ENCODE measurements at regions not wholly inside any gene's neighbourhood (a gene's known extent, or its start where the extent isn't known, plus 50 kb on each side); places are given as distances from the start of the nearest gene placed in this dataset.

DNA sequence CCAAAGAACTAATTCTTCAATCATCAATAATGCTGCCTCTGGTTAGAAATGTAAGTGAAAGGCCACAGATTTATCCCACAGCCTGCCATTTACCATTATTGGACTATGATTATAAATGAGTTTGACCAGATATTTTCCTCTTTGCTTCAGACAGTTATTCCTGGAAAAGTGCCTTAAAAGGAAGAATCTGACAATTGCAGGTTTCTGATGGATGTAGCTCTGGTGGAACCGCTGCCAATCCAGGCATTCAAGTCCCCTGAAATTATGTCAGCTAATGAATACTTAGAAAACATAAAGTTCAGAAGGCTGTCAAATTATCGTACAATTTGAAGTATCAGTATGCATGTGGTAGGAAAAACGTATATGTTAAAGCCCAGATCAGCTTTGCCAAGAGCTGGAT, 78.2 kb upstream of the NR4A3 start:
- H3K9ac ChIP-seq (ENCODE audit: low read depth, low read length, poor library complexity) = no peak overlapping the region
- H2AFZ ChIP-seq (ENCODE audit: low read length) = no peak overlapping the region
- H3K23ac ChIP-seq (ENCODE audit: low read depth, low read length, poor library complexity) = no peak overlapping the region
- no peak overlapping the region for H2BK12ac ChIP-seq (ENCODE audit: low read length)
- H3K9me3 ChIP-seq (replicated peaks in 1 of 2; ENCODE audit: control insufficient read depth in 2 of 2, insufficient read depth in 1 of 2, low read depth in 1 of 2, low read length in 2 of 2) = no peaks in the 10 kb centered on the region
- no peaks in the 10 kb centered on the region for H3K36me3 ChIP-seq (replicated peaks in 1 of 2; ENCODE audit: control insufficient read depth in 2 of 2, insufficient read depth in 2 of 2, low read length in 2 of 2)
- H3K4me3 ChIP-seq (ENCODE audit: low read length in 2 of 2) = no peak overlapping the region
- no peak overlapping the region for H2BK120ac ChIP-seq (ENCODE audit: low read depth, low read length)
- no peak overlapping the region for H3K18ac ChIP-seq (ENCODE audit: low read length)
- H3K4me1 ChIP-seq (ENCODE audit: control insufficient read depth in 2 of 2, insufficient read depth in 1 of 2, low read depth in 1 of 2, low read length in 2 of 2) = peaks cover 0 to 3% of the 10 kb centered on the region in 2 donors
- no peak overlapping the region for H4K91ac ChIP-seq (ENCODE audit: low read depth, low read length, poor library complexity)
- no peaks in the 10 kb centered on the region for H3K27me3 ChIP-seq (ENCODE audit: control insufficient read depth in 3 of 3, insufficient read depth in 3 of 3, low read depth in 1 of 3, low read length in 3 of 3)
- DNase-seq (ENCODE audit: low spot score) = no peak
- no peak overlapping the region for H2AK5ac ChIP-seq (ENCODE audit: low read depth, low read length)
- H3K27ac ChIP-seq (replicated peaks; ENCODE audit: low read length) = no peak overlapping the region
- H2BK15ac ChIP-seq (ENCODE audit: low read length) = no peak overlapping the region
- H3K4me2 ChIP-seq (ENCODE audit: insufficient read depth, low read length, poor library complexity, severe bottlenecking) = no peak overlapping the region
- H3K4ac ChIP-seq (ENCODE audit: low read length) = no peak overlapping the region
- H2BK5ac ChIP-seq (ENCODE audit: low read length) = no peak overlapping the region
- no peak overlapping the region for H3K14ac ChIP-seq (ENCODE audit: low read length)
- H4K8ac ChIP-seq (ENCODE audit: low read depth, low read length) = no peak overlapping the region
- no peaks in the 10 kb centered on the region for H3K79me1 ChIP-seq (ENCODE audit: low read depth, low read length)
- WGBS, 2 donors (ENCODE audit: extremely low coverage in 2 of 2, insufficient read length in 2 of 2, insufficient replicate concordance in 1 of 2) = no CpG with 5 or more reads among the region's 3 CpGs

GRCh38 chr9:99744132-99744531, 77.6 kb upstream of the NR4A3 start:
- Histone ChIP-seq H4K8ac (ENCODE audit: low read depth, low read length) (no peak overlapping the region), H3K4me3 (ENCODE audit: low read length in 2 of 2) (no peak overlapping the region), H4K91ac (ENCODE audit: low read depth, low read length, poor library complexity) (no peak overlapping the region), H3K4ac (ENCODE audit: low read length) (no peak overlapping the region), H2BK15ac (ENCODE audit: low read length) (no peak overlapping the region), H2BK120ac (ENCODE audit: low read depth, low read length) (no peak overlapping the region), H3K18ac (ENCODE audit: low read length) (no peak overlapping the region), H3K4me1 (ENCODE audit: control insufficient read depth in 2 of 2, insufficient read depth in 1 of 2, low read depth in 1 of 2, low read length in 2 of 2) (peaks cover 0 to 3% of the 10 kb centered on the region in 2 donors), H2BK5ac (ENCODE audit: low read length) (no peak overlapping the region), H3K14ac (ENCODE audit: low read length) (no peak overlapping the region), H3K79me1 (ENCODE audit: low read depth, low read length) (no peaks in the 10 kb centered on the region), H2BK12ac (ENCODE audit: low read length) (no peak overlapping the region), H3K9ac (ENCODE audit: low read depth, low read length, poor library complexity) (no peak overlapping the region), H3K27me3 (ENCODE audit: control insufficient read depth in 3 of 3, insufficient read depth in 3 of 3, low read depth in 1 of 3, low read length in 3 of 3) (no peaks in the 10 kb centered on the region), H2AK5ac (ENCODE audit: low read depth, low read length) (no peak overlapping the region), H3K4me2 (ENCODE audit: insufficient read depth, low read length, poor library complexity, severe bottlenecking) (no peak overlapping the region), H3K27ac (replicated peaks; ENCODE audit: low read length) (no peak overlapping the region), H3K9me3 (replicated peaks in 1 of 2; ENCODE audit: control insufficient read depth in 2 of 2, insufficient read depth in 1 of 2, low read depth in 1 of 2, low read length in 2 of 2) (no peaks in the 10 kb centered on the region), H2AFZ (ENCODE audit: low read length) (no peak overlapping the region), H3K36me3 (replicated peaks in 1 of 2; ENCODE audit: control insufficient read depth in 2 of 2, insufficient read depth in 2 of 2, low read length in 2 of 2) (no peaks in the 10 kb centered on the region), H3K23ac (ENCODE audit: low read depth, low read length, poor library complexity) (no peak overlapping the region)
- WGBS, 2 donors (ENCODE audit: extremely low coverage in 2 of 2, insufficient read length in 2 of 2, insufficient replicate concordance in 1 of 2) = no CpG with 5 or more reads among the region's 1 CpG
- no peak for DNase-seq (ENCODE audit: low spot score)

- no peak overlapping the region for H3K9ac ChIP-seq (ENCODE audit: low read depth, low read length, poor library complexity)
- H3K36me3 ChIP-seq (replicated peaks in 1 of 2; ENCODE audit: control insufficient read depth in 2 of 2, insufficient read depth in 2 of 2, low read length in 2 of 2) = no peaks in the 10 kb centered on the region
- H2BK15ac ChIP-seq (ENCODE audit: low read length) = no peak overlapping the region
- no peak overlapping the region for H3K4me2 ChIP-seq (ENCODE audit: insufficient read depth, low read length, poor library complexity, severe bottlenecking)
- DNase-seq (ENCODE audit: low spot score) = no peak
- peaks cover 0 to 2% of the 10 kb centered on the region in 2 donors for H3K9me3 ChIP-seq (replicated peaks in 1 of 2; ENCODE audit: control insufficient read depth in 2 of 2, insufficient read depth in 1 of 2, low read depth in 1 of 2, low read length in 2 of 2)
- WGBS, 2 donors (ENCODE audit: extremely low coverage in 2 of 2, insufficient read length in 2 of 2, insufficient replicate concordance in 1 of 2) = no CpG with 5 or more reads among the region's 4 CpGs
- no peak overlapping the region for H3K23ac ChIP-seq (ENCODE audit: low read depth, low read length, poor library complexity)
- H2AFZ ChIP-seq (ENCODE audit: low read length) = no peak overlapping the region
- no peak overlapping the region for H3K27ac ChIP-seq (replicated peaks; ENCODE audit: low read length)
- H3K4ac ChIP-seq (ENCODE audit: low read length) = no peak overlapping the region
- no peak overlapping the region for H3K14ac ChIP-seq (ENCODE audit: low read length)
- no peak overlapping the region for H3K4me3 ChIP-seq (ENCODE audit: low read length in 2 of 2)
- H2BK5ac ChIP-seq (ENCODE audit: low read length) = no peak overlapping the region
- no peaks in the 10 kb centered on the region for H3K27me3 ChIP-seq (ENCODE audit: control insufficient read depth in 3 of 3, insufficient read depth in 3 of 3, low read depth in 1 of 3, low read length in 3 of 3)
- no peak overlapping the region for H2BK120ac ChIP-seq (ENCODE audit: low read depth, low read length)
- H3K79me1 ChIP-seq (ENCODE audit: low read depth, low read length) = no peaks in the 10 kb centered on the region
- no peak overlapping the region for H2AK5ac ChIP-seq (ENCODE audit: low read depth, low read length)
- H3K4me1 ChIP-seq (ENCODE audit: control insufficient read depth in 2 of 2, insufficient read depth in 1 of 2, low read depth in 1 of 2, low read length in 2 of 2) = peaks cover 0 to 3% of the 10 kb centered on the region in 2 donors
- H4K8ac ChIP-seq (ENCODE audit: low read depth, low read length) = no peak overlapping the region
- H3K18ac ChIP-seq (ENCODE audit: low read length) = no peak overlapping the region
- H4K91ac ChIP-seq (ENCODE audit: low read depth, low read length, poor library complexity) = no peak overlapping the region
- no peak overlapping the region for H2BK12ac ChIP-seq (ENCODE audit: low read length)
These were observed 76.6 kb upstream of the NR4A3 start for GRCh38 chr9:99745085-99745484.

GRCh38 chr9:99746406-99746805, 75.3 kb upstream of the NR4A3 start:
- peaks cover 0 to 2% of the 10 kb centered on the region in 2 donors for H3K9me3 ChIP-seq (replicated peaks in 1 of 2; ENCODE audit: control insufficient read depth in 2 of 2, insufficient read depth in 1 of 2, low read depth in 1 of 2, low read length in 2 of 2)
- DNase-seq (ENCODE audit: low spot score) = no peak

More at GRCh38 chr9:99746406-99746805, 75.3 kb upstream of the NR4A3 start:
- Histone ChIP-seq H3K4me3 (ENCODE audit: low read length in 2 of 2) (no peak overlapping the region), H3K36me3 (replicated peaks in 1 of 2; ENCODE audit: control insufficient read depth in 2 of 2, insufficient read depth in 2 of 2, low read length in 2 of 2) (no peaks in the 10 kb centered on the region), H2AFZ (ENCODE audit: low read length) (no peak overlapping the region), H3K4me1 (ENCODE audit: control insufficient read depth in 2 of 2, insufficient read depth in 1 of 2, low read depth in 1 of 2, low read length in 2 of 2) (peaks cover 0 to 3% of the 10 kb centered on the region in 2 donors), H3K79me1 (ENCODE audit: low read depth, low read length) (no peaks in the 10 kb centered on the region), H3K14ac (ENCODE audit: low read length) (no peak overlapping the region), H3K27me3 (ENCODE audit: control insufficient read depth in 3 of 3, insufficient read depth in 3 of 3, low read depth in 1 of 3, low read length in 3 of 3) (no peaks in the 10 kb centered on the region), H3K4ac (ENCODE audit: low read length) (no peak overlapping the region), H4K8ac (ENCODE audit: low read depth, low read length) (no peak overlapping the region), H2BK120ac (ENCODE audit: low read depth, low read length) (no peak overlapping the region), H3K18ac (ENCODE audit: low read length) (no peak overlapping the region), H3K4me2 (ENCODE audit: insufficient read depth, low read length, poor library complexity, severe bottlenecking) (no peak overlapping the region), H2BK5ac (ENCODE audit: low read length) (no peak overlapping the region), H2AK5ac (ENCODE audit: low read depth, low read length) (no peak overlapping the region), H3K9ac (ENCODE audit: low read depth, low read length, poor library complexity) (no peak overlapping the region), H3K23ac (ENCODE audit: low read depth, low read length, poor library complexity) (no peak overlapping the region), H2BK15ac (ENCODE audit: low read length) (no peak overlapping the region), H2BK12ac (ENCODE audit: low read length) (no peak overlapping the region), H4K91ac (ENCODE audit: low read depth, low read length, poor library complexity) (no peak overlapping the region), H3K27ac (replicated peaks; ENCODE audit: low read length) (no peak overlapping the region)
- WGBS, 2 donors (ENCODE audit: extremely low coverage in 2 of 2, insufficient read length in 2 of 2, insufficient replicate concordance in 1 of 2) = no CpG with 5 or more reads among the region's 1 CpG

All from neuronal stem cell (in vitro differentiated cells).